Adrenal gland (tissue), 9 donors: ENCODE measurements at regions not wholly inside any gene's neighbourhood (a gene's known extent, or its start where the extent isn't known, plus 50 kb on each side); places are given as distances from the start of the nearest gene placed in this dataset.

Experiments
- DNase-seq, 7 donors: peaks; one replicate each; pipeline ENCODE4 v3.0.0-alpha.2; 2019 to 2020
- H3K27ac ChIP-seq, 5 donors: fragments of 200-600 bp; sonication (generic) in 4 of 5; 1 replicate in 3 of 5; 2 replicates in 2 of 5; pipeline versions ENCODE4 v1.5.1 to v1.8.0; 2016 to 2020; ENCODE audit warnings: mild to moderate bottlenecking in 1 of 5
- H3K27me3 ChIP-seq: fragments of 200-600 bp; 2 replicates; pipeline ENCODE4 v1.8.0; 2021
- H3K36me3 ChIP-seq, 2 donors: fragments of 200-600 bp; replicated peaks in 1 of 2; 1 replicate in 1 of 2; 2 replicates in 1 of 2; pipeline versions ENCODE4 v1.5.1 to v1.8.0; 2018 to 2022
- H3K4me1 ChIP-seq, 2 donors: fragments of 200-600 bp; replicated peaks in 1 of 2; 1 replicate in 1 of 2; 2 replicates in 1 of 2; pipeline versions ENCODE4 v1.5.1 to v1.8.0; 2018 to 2021
- H3K4me3 ChIP-seq, 4 donors: fragments of 200-600 bp; sonication (generic) in 3 of 4; one replicate each; pipeline ENCODE4 v1.5.1; 2016 to 2018
- H3K9me3 ChIP-seq, 3 donors: fragments of 200-600 bp; sonication (generic) in 1 of 3; replicated peaks in 1 of 3; 1 replicate in 2 of 3; 2 replicates in 1 of 3; pipeline versions ENCODE4 v1.5.1 to v1.8.0; 2016 to 2021
- POLR2A ChIP-seq, 2 donors: fragments of 450-650 bp; IDR thresholded peaks; one replicate each; pipeline ENCODE4 v1.6.1; 2017; ENCODE audit warnings: antibody characterized with exemption in 2 of 2, mild to moderate bottlenecking in 2 of 2, moderate library complexity in 1 of 2
- WGBS, 4 donors: extraction: QIAGEN DNeasy Blood & Tissue Kit in 2 of 4; methylation state at CpG; one replicate each; pipeline versions ENCODE4 v1.1.5 to v1.1.7; 2013 to 2017; 5-methylcytosine and 5-hydroxymethylcytosine counted together
- intact Hi-C, 2 donors: fragments of 100-400 bp; cut with DNase I; formaldehyde crosslinking; loops; one replicate each; pipeline versions ENCODE4 v1.14.1 to v1.15.0; 2022 to 2023
- TF ChIP-seq, protein P1 (sequence below), 6 experiments: fragments of 450-650 bp in 4 of 6; fragments of 200-600 bp in 2 of 6; sonication (generic) in 1 of 6; IDR thresholded peaks; 1 replicate in 5 of 6; 2 replicates in 1 of 6; pipeline versions ENCODE4 v1.5.1 to v1.8.0; 2016 to 2021; ENCODE audit warnings: antibody characterized with exemption in 6 of 6, mild to moderate bottlenecking in 2 of 6, moderate library complexity in 1 of 6
- donor health status: healthy with polysubstance abuse.
- donor health status: Bipolar disorder and iron deficiency.
- donor health status: DM: yes; HTN: yes; CAD: no.
- donor health status: DM: no; HTN: no; CAD: no.
- donor health status: DM: no; HTN: no; CAD: no.

DNA sequence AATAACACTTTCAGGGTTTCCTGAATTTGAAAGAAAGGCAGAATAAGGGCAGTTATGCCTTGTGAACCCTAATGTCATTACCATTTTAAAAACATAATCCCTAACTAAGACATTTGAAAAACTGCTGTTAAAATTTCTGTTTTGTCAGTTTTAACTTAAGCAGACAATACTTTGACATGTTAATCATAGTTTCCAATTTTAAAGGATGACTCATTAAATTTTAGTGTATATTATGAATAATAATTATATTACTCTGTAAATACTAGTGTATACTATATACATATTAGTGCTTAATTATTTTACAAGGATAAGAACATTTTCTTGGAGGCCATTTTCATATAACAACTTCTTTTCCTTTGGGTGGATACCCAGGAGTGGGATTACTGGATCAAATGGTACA, 553.1 kb upstream of the BCHE start:
- intact Hi-C loops = no loop called here
- Histone ChIP-seq H3K27me3 (no peaks in the 10 kb centered on the region), H3K4me3 (no peak overlapping the region), H3K9me3 (no peaks in the 10 kb centered on the region), H3K4me1 (no peaks in the 10 kb centered on the region), H3K27ac (no peak overlapping the region), H3K36me3 (no peaks in the 10 kb centered on the region)
- no peak for DNase-seq
- TF ChIP-seq, protein P1, sequence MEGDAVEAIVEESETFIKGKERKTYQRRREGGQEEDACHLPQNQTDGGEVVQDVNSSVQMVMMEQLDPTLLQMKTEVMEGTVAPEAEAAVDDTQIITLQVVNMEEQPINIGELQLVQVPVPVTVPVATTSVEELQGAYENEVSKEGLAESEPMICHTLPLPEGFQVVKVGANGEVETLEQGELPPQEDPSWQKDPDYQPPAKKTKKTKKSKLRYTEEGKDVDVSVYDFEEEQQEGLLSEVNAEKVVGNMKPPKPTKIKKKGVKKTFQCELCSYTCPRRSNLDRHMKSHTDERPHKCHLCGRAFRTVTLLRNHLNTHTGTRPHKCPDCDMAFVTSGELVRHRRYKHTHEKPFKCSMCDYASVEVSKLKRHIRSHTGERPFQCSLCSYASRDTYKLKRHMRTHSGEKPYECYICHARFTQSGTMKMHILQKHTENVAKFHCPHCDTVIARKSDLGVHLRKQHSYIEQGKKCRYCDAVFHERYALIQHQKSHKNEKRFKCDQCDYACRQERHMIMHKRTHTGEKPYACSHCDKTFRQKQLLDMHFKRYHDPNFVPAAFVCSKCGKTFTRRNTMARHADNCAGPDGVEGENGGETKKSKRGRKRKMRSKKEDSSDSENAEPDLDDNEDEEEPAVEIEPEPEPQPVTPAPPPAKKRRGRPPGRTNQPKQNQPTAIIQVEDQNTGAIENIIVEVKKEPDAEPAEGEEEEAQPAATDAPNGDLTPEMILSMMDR (IDR thresholded peaks at IDR 0.05) = no peak
- no peak for TF ChIP-seq POLR2A (IDR thresholded peaks at IDR 0.05)

DNA sequence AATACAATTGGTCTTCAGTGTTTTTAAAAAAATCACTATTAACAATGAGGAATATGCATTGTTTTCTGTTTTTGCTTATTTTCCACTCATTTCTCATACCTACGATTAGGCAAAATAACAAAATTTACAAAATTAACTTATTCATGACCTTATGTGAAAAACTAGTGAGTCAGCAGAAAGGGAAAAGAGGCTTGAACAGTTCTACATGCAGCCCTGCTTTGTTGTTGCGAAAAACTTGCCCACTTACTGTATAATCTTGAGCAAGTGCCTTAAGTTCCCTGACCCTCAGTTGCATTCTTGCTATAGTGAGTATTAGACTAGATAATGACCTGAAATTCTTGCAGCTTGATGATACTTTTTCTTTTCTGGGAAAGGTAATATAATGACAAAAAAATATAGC, 551.1 kb upstream of the BCHE start:
- no peak for TF ChIP-seq POLR2A (IDR thresholded peaks at IDR 0.05)
- TF ChIP-seq, protein P1 (IDR thresholded peaks at IDR 0.05) = no peak
- H3K4me3 ChIP-seq = no peak overlapping the region
- no peak for DNase-seq
- no peaks in the 10 kb centered on the region for H3K4me1 ChIP-seq
- WGBS, 4 donors = 69 to 84% (median 77%) methylated on average over 2 of the region's 2 CpGs
- no peaks in the 10 kb centered on the region for H3K9me3 ChIP-seq
- no peaks in the 10 kb centered on the region for H3K27me3 ChIP-seq
- H3K27ac ChIP-seq = no peak overlapping the region
- no peaks in the 10 kb centered on the region for H3K36me3 ChIP-seq
- intact Hi-C loops = no loop called here

DNA sequence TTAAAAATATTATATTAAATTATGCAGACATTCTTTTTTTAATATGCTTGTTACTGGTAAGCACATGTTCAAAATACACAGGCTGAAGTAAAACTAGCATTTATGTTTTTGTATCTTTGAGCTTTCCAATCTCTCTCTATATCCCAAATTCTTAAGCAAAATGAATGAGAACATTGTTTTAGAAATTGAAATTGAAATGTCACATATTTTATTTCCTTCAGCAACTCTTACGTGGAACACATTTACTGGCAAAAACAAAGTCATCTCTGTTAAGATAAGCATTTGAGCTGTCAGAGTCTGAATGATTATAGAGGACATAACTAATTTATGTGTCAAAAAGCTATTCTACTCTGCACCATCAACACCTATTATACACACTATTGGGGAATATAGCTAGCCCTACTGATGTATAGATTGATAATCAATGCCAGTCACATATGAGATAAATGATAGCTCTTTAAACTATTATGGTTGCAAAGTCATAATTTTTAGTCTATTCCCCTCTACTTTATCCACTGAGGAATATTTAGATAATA, 535.4 kb upstream of the BCHE start:
- H3K4me3 ChIP-seq = no peak overlapping the region
- H3K27me3 ChIP-seq = no peaks in the 10 kb centered on the region
- no peak for DNase-seq
- no peak overlapping the region for H3K27ac ChIP-seq
- no peaks in the 10 kb centered on the region for H3K36me3 ChIP-seq
- intact Hi-C loops = no loop called here
- TF ChIP-seq, protein P1 (IDR thresholded peaks at IDR 0.05) = no peak
- WGBS, 4 donors = 60 to 76% (median 64%) methylated on average over 1 of the region's 1 CpG
- H3K4me1 ChIP-seq = no peaks in the 10 kb centered on the region
- no peaks in the 10 kb centered on the region for H3K9me3 ChIP-seq

GRCh38 chr3:166367947-166368533, 530.8 kb upstream of the BCHE start:
- 37 to 50% (median 44%) methylated on average over 2 of the region's 2 CpGs for WGBS, 4 donors
- no peak for DNase-seq
- intact Hi-C loops = no loop called here
- Histone ChIP-seq H3K36me3 (no peaks in the 10 kb centered on the region), H3K9me3 (no peaks in the 10 kb centered on the region), H3K4me3 (no peak overlapping the region), H3K27ac (no peak overlapping the region), H3K4me1 (no peaks in the 10 kb centered on the region), H3K27me3 (no peaks in the 10 kb centered on the region)
- TF ChIP-seq, protein P1 (IDR thresholded peaks at IDR 0.05) = no peak
- no peak for TF ChIP-seq POLR2A (IDR thresholded peaks at IDR 0.05)
